H9 (cell line): ENCODE measurements at regions not wholly inside any gene's neighbourhood (a gene's known extent, or its start where the extent isn't known, plus 50 kb on each side); places are given as distances from the start of the nearest gene placed in this dataset.

Experiments used
- DNase-seq: peaks from one replicate; pipeline ENCODE4 v3.0.0-alpha.2; 2017
- H2AFZ ChIP-seq: one replicate; pipeline ENCODE4 v1.6.1; 2013; ENCODE audit warnings: mild to moderate bottlenecking, low read length, control low read depth, moderate library complexity
- H2AK5ac ChIP-seq: 2 replicates; pipeline ENCODE4 v1.6.1; 2013; ENCODE audit warnings: low read length, control low read depth, mixed read lengths; ENCODE audit not compliant: insufficient read length
- H2BK120ac ChIP-seq: one replicate; pipeline ENCODE4 v1.6.1; 2013; ENCODE audit warnings: low read depth, mild to moderate bottlenecking, low read length, control low read depth, inconsistent platforms; ENCODE audit not compliant: poor library complexity, severe bottlenecking
- H2BK12ac ChIP-seq: 2 replicates; pipeline ENCODE4 v1.6.1; 2013; ENCODE audit warnings: low read length, control low read depth, mixed read lengths, low read depth; ENCODE audit not compliant: insufficient read length
- H2BK15ac ChIP-seq: 2 replicates; pipeline ENCODE4 v1.6.1; 2013; ENCODE audit warnings: low read depth, low read length, control low read depth
- H2BK20ac ChIP-seq: one replicate; pipeline ENCODE4 v1.6.1; 2013; ENCODE audit warnings: low read depth, mild to moderate bottlenecking, low read length, control low read depth, inconsistent platforms; ENCODE audit not compliant: poor library complexity, severe bottlenecking
- H2BK5ac ChIP-seq: 2 replicates; pipeline ENCODE4 v1.6.1; 2013; ENCODE audit warnings: low read length, control low read depth, mixed read lengths; ENCODE audit not compliant: insufficient read length
- H3K14ac ChIP-seq: 2 replicates; pipeline ENCODE4 v1.6.1; 2013; ENCODE audit warnings: low read length, control low read depth; ENCODE audit not compliant: insufficient read depth
- H3K18ac ChIP-seq: 2 replicates; pipeline ENCODE4 v1.6.1; 2013; ENCODE audit warnings: low read depth, mild to moderate bottlenecking, mixed read lengths, low read length, control low read depth; ENCODE audit not compliant: insufficient read length
- H3K23ac ChIP-seq: 2 replicates; pipeline ENCODE4 v1.6.1; 2013; ENCODE audit warnings: low read length, control low read depth, mixed read lengths, low read depth; ENCODE audit not compliant: insufficient read length
- H3K23me2 ChIP-seq: 2 replicates; pipeline ENCODE4 v1.6.1; 2013; ENCODE audit warnings: low read depth, mild to moderate bottlenecking, mixed read lengths, low read length, control low read depth; ENCODE audit not compliant: insufficient read length, poor library complexity, severe bottlenecking
- H3K27ac ChIP-seq: 2 replicates; pipeline ENCODE4 v1.5.1; 2013; ENCODE audit warnings: low read length, control low read depth, mixed read lengths, low read depth; ENCODE audit not compliant: insufficient read length
- H3K27me3 ChIP-seq: 2 replicates; pipeline ENCODE4 v1.6.1; 2013; ENCODE audit warnings: low read length, control low read depth, inconsistent platforms; ENCODE audit not compliant: insufficient read depth
- H3K4ac ChIP-seq: 2 replicates; pipeline ENCODE4 v1.6.1; 2013; ENCODE audit warnings: low read depth, mild to moderate bottlenecking, control low read depth, inconsistent platforms, low read length, moderate library complexity
- H3K4me1 ChIP-seq: 2 replicates; pipeline ENCODE4 v1.6.1; 2013; ENCODE audit warnings: low read length, control low read depth, inconsistent platforms; ENCODE audit not compliant: insufficient read depth
- H3K4me2 ChIP-seq: 2 replicates; pipeline ENCODE4 v1.6.1; 2013; ENCODE audit warnings: low read length, control low read depth, mixed read lengths; ENCODE audit not compliant: insufficient read length, insufficient read depth
- H3K56ac ChIP-seq: 2 replicates; pipeline ENCODE4 v1.6.1; 2013; ENCODE audit warnings: low read depth, mild to moderate bottlenecking, mixed read lengths, low read length, control low read depth; ENCODE audit not compliant: insufficient read length
- H3K79me1 ChIP-seq: 2 replicates; pipeline ENCODE4 v1.6.1; 2013; ENCODE audit warnings: low read depth, mild to moderate bottlenecking, moderate library complexity, low read length, control low read depth, inconsistent platforms; ENCODE audit not compliant: insufficient read depth, poor library complexity, severe bottlenecking
- H3K79me2 ChIP-seq: 2 replicates; pipeline ENCODE4 v1.6.1; 2013; ENCODE audit warnings: low read length, control low read depth, inconsistent platforms; ENCODE audit not compliant: insufficient read depth
- H3K9ac ChIP-seq: 2 replicates; pipeline ENCODE4 v1.6.1; 2013; ENCODE audit warnings: low read length, control low read depth, mixed read lengths; ENCODE audit not compliant: insufficient read length; ENCODE audit errors: extremely low read depth
- H3K9me3 ChIP-seq: one replicate; pipeline ENCODE4 v1.6.1; 2013; ENCODE audit warnings: low read depth, low read length, inconsistent platforms; ENCODE audit not compliant: control insufficient read depth
- H3T11ph ChIP-seq: one replicate; pipeline ENCODE4 v1.6.1; 2013; ENCODE audit warnings: mild to moderate bottlenecking, low read length, control low read depth, inconsistent platforms
- H4K20me1 ChIP-seq: one replicate; pipeline ENCODE4 v1.6.1; 2013; ENCODE audit not compliant: control insufficient read depth, insufficient read length, insufficient read depth
- H4K5ac ChIP-seq: 2 replicates; pipeline ENCODE4 v1.6.1; 2013; ENCODE audit warnings: low read depth, mild to moderate bottlenecking, mixed read lengths, low read length, control low read depth; ENCODE audit not compliant: insufficient read length
- H4K8ac ChIP-seq: replicated peaks from 2 replicates; pipeline ENCODE4 v1.6.1; 2013; ENCODE audit warnings: low read length, control low read depth, mixed read lengths, low read depth; ENCODE audit not compliant: insufficient read length
- H4K91ac ChIP-seq: 2 replicates; pipeline ENCODE4 v1.6.1; 2013; ENCODE audit warnings: low read depth, mild to moderate bottlenecking, moderate library complexity, mixed read lengths, low read length, control low read depth; ENCODE audit not compliant: insufficient read length
- H3K27ac Mint-ChIP-seq, 3 experiments: 2 replicates in 2 of 3; 3 replicates in 1 of 3; pipeline ENCODE4 v1.8.0; 2020 to 2021; ENCODE audit warnings: mixed read lengths in 3 of 3, mild to moderate bottlenecking in 1 of 3, moderate library complexity in 1 of 3
- H3K27me3 Mint-ChIP-seq: 2 replicates; pipeline ENCODE4 v1.8.0; 2021; ENCODE audit warnings: low read depth, mild to moderate bottlenecking, moderate library complexity, mixed read lengths
- H3K36me3 Mint-ChIP-seq, 3 experiments: 2 replicates in 2 of 3; 3 replicates in 1 of 3; pipeline ENCODE4 v1.8.0; 2020 to 2021; ENCODE audit warnings: low read depth in 3 of 3, mixed read lengths in 3 of 3; ENCODE audit not compliant: insufficient read depth in 1 of 3
- H3K4me1 Mint-ChIP-seq, 2 experiments: 2 replicates each; pipeline ENCODE4 v1.8.0; 2020; ENCODE audit warnings: mixed read lengths in 2 of 2
- H3K4me3 Mint-ChIP-seq, 2 experiments: 2 replicates in 1 of 2; 3 replicates in 1 of 2; pipeline ENCODE4 v1.8.0; 2020 to 2021; ENCODE audit warnings: mild to moderate bottlenecking in 2 of 2, mixed read lengths in 2 of 2, moderate library complexity in 1 of 2
- H3K9me3 Mint-ChIP-seq, 2 experiments: 2 replicates in 1 of 2; 3 replicates in 1 of 2; pipeline ENCODE4 v1.8.0; 2020; ENCODE audit warnings: mild to moderate bottlenecking in 2 of 2, mixed read lengths in 2 of 2, moderate library complexity in 1 of 2
- CTCF ChIP-seq: fragments of 200-600 bp; sonication (generic); conservative IDR thresholded peaks from 3 replicates; pipeline ENCODE4 v1.8.0; 2021; ENCODE audit warnings: antibody characterized with exemption, mild to moderate bottlenecking
- WGBS: extraction: QIAGEN DNeasy Blood & Tissue Kit; methylation state at CpG from one replicate; pipeline ENCODE4 v1.1.7; 2013; ENCODE audit warnings: missing lambda C conversion rate, low lambda C conversion rate, mixed read lengths; ENCODE audit not compliant: insufficient read length; ENCODE audit errors: extremely low coverage; 5-methylcytosine and 5-hydroxymethylcytosine counted together

- H4K8ac ChIP-seq = no peak overlapping the region
- H2BK12ac ChIP-seq = no peak overlapping the region
- peaks cover 4% of the 10 kb centered on the region; the same call in 1 of the 2 replicates for H3K4me1 ChIP-seq
- H2BK20ac ChIP-seq = no peak overlapping the region
- H3K79me1 ChIP-seq = no peaks in the 10 kb centered on the region
- Mint-ChIP-seq H3K27me3 (no peaks in the 10 kb centered on the region), H3K4me3 (no peak overlapping the region; a peak in 1 of 5 replicates), H3K4me1 (peaks cover 15 to 24% of the 10 kb centered on the region in 2 experiments), H3K9me3 (no peaks in the 10 kb centered on the region), H3K27ac (peak overlapping the region in 2 of 3 experiments; percentile 21 to 45; a peak in 3 of 7 replicates), H3K36me3 (peaks cover 0 to 6% (median 0%) of the 10 kb centered on the region in 3 experiments; a peak in 1 of 7 replicates)
- no peaks in the 10 kb centered on the region for H3K79me2 ChIP-seq
- no peak overlapping the region for H3K14ac ChIP-seq
- no peaks in the 10 kb centered on the region; the same call in 1 of the 2 replicates for H3K27me3 ChIP-seq
- no peak overlapping the region for H2AFZ ChIP-seq
- no peak overlapping the region for H3K18ac ChIP-seq
- H3K23ac ChIP-seq = no peak overlapping the region
- H4K5ac ChIP-seq = no peak overlapping the region
- no peak for TF ChIP-seq CTCF
- H2BK15ac ChIP-seq = no peak overlapping the region
- no peaks in the 10 kb centered on the region for H3K9me3 ChIP-seq
- no peak overlapping the region for H2BK5ac ChIP-seq
- no peak overlapping the region for H3T11ph ChIP-seq
- no peak overlapping the region for H3K56ac ChIP-seq
- H3K9ac ChIP-seq = no peak overlapping the region
- DNase-seq = no peak
- no peak overlapping the region for H3K27ac ChIP-seq
- H3K4me2 ChIP-seq = no peak overlapping the region
- no peaks in the 10 kb centered on the region for H4K20me1 ChIP-seq
- WGBS = 100% methylated on average over 1 of the region's 1 CpG
- no peak overlapping the region for H2AK5ac ChIP-seq
- H3K4ac ChIP-seq = no peak overlapping the region
- H4K91ac ChIP-seq = no peak overlapping the region
- H2BK120ac ChIP-seq = no peak overlapping the region
- no peaks in the 10 kb centered on the region for H3K23me2 ChIP-seq
Measured at GRCh38 chr4:28682847-28683246, 1822.2 kb downstream of the STIM2 start.
